Mesenchymal stem cell (in vitro differentiated cells and primary cell): ENCODE measurements at regions not wholly inside any gene's neighbourhood (a gene's known extent, or its start where the extent isn't known, plus 50 kb on each side); places are given as distances from the start of the nearest gene placed in this dataset.

Experiments
- DNase-seq: peaks from one replicate; pipeline ENCODE4 v3.0.0-alpha.2; 2013
- H2AFZ ChIP-seq: one replicate; pipeline ENCODE4 v1.6.1; 2013; ENCODE audit warnings: low read depth, mild to moderate bottlenecking, control low read depth, inconsistent platforms, low read length, moderate library complexity
- H2AK5ac ChIP-seq: 2 replicates; pipeline ENCODE4 v1.6.1; 2013; ENCODE audit warnings: low read length, moderate library complexity, mild to moderate bottlenecking, inconsistent platforms; ENCODE audit not compliant: severe bottlenecking
- H2BK120ac ChIP-seq: one replicate; pipeline ENCODE4 v1.6.1; 2013; ENCODE audit warnings: low read depth, mild to moderate bottlenecking, inconsistent platforms, low read length, moderate library complexity
- H2BK12ac ChIP-seq, 2 experiments: one replicate each; pipeline ENCODE4 v1.6.1; 2013; ENCODE audit warnings: inconsistent platforms in 2 of 2, low read length in 2 of 2, mild to moderate bottlenecking in 2 of 2, moderate library complexity in 2 of 2, control low read depth in 1 of 2
- H2BK15ac ChIP-seq: one replicate; pipeline ENCODE4 v1.6.1; 2013; ENCODE audit warnings: mild to moderate bottlenecking, low read depth, inconsistent platforms; ENCODE audit not compliant: poor library complexity, severe bottlenecking
- H2BK5ac ChIP-seq: 2 replicates; pipeline ENCODE4 v1.6.1; 2013; ENCODE audit warnings: low read depth, mild to moderate bottlenecking, low read length, control low read depth, inconsistent platforms; ENCODE audit not compliant: poor library complexity, severe bottlenecking
- H3K14ac ChIP-seq, 2 experiments: one replicate each; pipeline ENCODE4 v1.6.1; 2013; ENCODE audit warnings: inconsistent platforms in 2 of 2, low read length in 2 of 2, control low read depth in 1 of 2, mild to moderate bottlenecking in 1 of 2, moderate library complexity in 1 of 2
- H3K18ac ChIP-seq, 2 experiments: one replicate each; pipeline ENCODE4 v1.6.1; 2013; ENCODE audit warnings: inconsistent platforms in 2 of 2, low read length in 2 of 2, control low read depth in 1 of 2, low read depth in 1 of 2, mild to moderate bottlenecking in 1 of 2
- H3K23ac ChIP-seq, 2 experiments: one replicate each; pipeline ENCODE4 v1.6.1; 2013; ENCODE audit warnings: inconsistent platforms in 2 of 2, low read length in 2 of 2, mild to moderate bottlenecking in 2 of 2, moderate library complexity in 2 of 2, control low read depth in 1 of 2
- H3K27ac ChIP-seq: 2 replicates; pipeline ENCODE4 v1.5.1; 2013; ENCODE audit warnings: mild to moderate bottlenecking, moderate library complexity, low read length, control low read depth, inconsistent platforms; ENCODE audit not compliant: poor library complexity, severe bottlenecking
- H3K27me3 ChIP-seq, 2 experiments: 2 replicates each; pipeline versions ENCODE4 v1.6.1 to v1.7.0; 2013; ENCODE audit warnings: low read length in 2 of 2, mild to moderate bottlenecking in 2 of 2, moderate library complexity in 2 of 2, control low read depth in 1 of 2, inconsistent platforms in 1 of 2; ENCODE audit not compliant: control insufficient read depth in 1 of 2, insufficient read depth in 1 of 2
- H3K36me3 ChIP-seq, 2 experiments: 2 replicates each; pipeline versions ENCODE4 v1.6.1 to v1.7.0; 2013; ENCODE audit warnings: low read length in 2 of 2, control low read depth in 1 of 2, inconsistent platforms in 1 of 2, low read depth in 1 of 2, mild to moderate bottlenecking in 1 of 2; ENCODE audit not compliant: insufficient read depth in 2 of 2, control insufficient read depth in 1 of 2
- H3K4ac ChIP-seq, 2 experiments: one replicate each; pipeline ENCODE4 v1.6.1; 2013; ENCODE audit warnings: inconsistent platforms in 2 of 2, low read length in 2 of 2, mild to moderate bottlenecking in 2 of 2, moderate library complexity in 2 of 2, control low read depth in 1 of 2, low read depth in 1 of 2
- H3K4me1 ChIP-seq: 2 replicates; pipeline ENCODE4 v1.6.1; 2013; ENCODE audit warnings: low read depth, low read length, control low read depth; ENCODE audit not compliant: control insufficient read depth, insufficient read depth
- H3K4me2 ChIP-seq: 2 replicates; pipeline ENCODE4 v1.6.1; 2013; ENCODE audit warnings: low read length, mild to moderate bottlenecking, inconsistent platforms; ENCODE audit not compliant: poor library complexity, severe bottlenecking
- H3K4me3 ChIP-seq, 2 experiments: 2 replicates each; pipeline versions ENCODE4 v1.5.1 to v1.7.0; 2013; ENCODE audit warnings: low read length in 2 of 2, mild to moderate bottlenecking in 2 of 2, control low read depth in 1 of 2, low read depth in 1 of 2; ENCODE audit not compliant: insufficient read depth in 1 of 2
- H3K79me1 ChIP-seq: replicated peaks from 2 replicates; pipeline ENCODE4 v1.6.1; 2013; ENCODE audit warnings: mild to moderate bottlenecking, control low read depth, low read length, inconsistent platforms; ENCODE audit not compliant: poor library complexity, severe bottlenecking
- H3K9ac ChIP-seq: 2 replicates; pipeline ENCODE4 v1.7.0; 2013; ENCODE audit warnings: mild to moderate bottlenecking, low read length, moderate library complexity
- H3K9me3 ChIP-seq: 2 replicates; pipeline ENCODE4 v1.7.0; 2013; ENCODE audit warnings: mild to moderate bottlenecking, low read length; ENCODE audit not compliant: control insufficient read depth
- H4K8ac ChIP-seq: one replicate; pipeline ENCODE4 v1.6.1; 2013; ENCODE audit warnings: inconsistent platforms, mild to moderate bottlenecking, low read length, moderate library complexity
- H4K91ac ChIP-seq: one replicate; pipeline ENCODE4 v1.6.1; 2013; ENCODE audit warnings: mild to moderate bottlenecking, low read length, inconsistent platforms
- WGBS: methylation state at CpG from one replicate; pipeline ENCODE4 v1.1.7; 2013; ENCODE audit warnings: mixed read lengths; 5-methylcytosine and 5-hydroxymethylcytosine counted together

DNA sequence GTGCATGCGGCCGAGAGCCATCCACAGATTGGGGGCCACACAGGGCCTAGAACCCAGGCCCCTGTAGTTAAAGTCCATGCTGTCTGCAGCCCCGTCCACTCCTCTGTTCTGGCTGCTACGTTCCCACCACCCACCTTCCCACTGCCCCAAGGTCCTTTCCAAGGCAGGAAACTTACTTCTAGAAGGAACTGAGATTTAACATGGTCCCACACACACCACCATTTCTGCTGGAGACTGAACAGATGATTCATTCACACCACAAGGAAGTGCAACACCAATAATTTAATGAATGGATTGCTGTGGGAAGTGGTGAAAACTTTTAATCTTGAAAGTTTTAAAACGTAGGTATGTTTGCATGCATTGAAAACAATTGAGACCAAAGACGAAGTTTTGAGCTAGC is 95.2 kb downstream of the LBH start:
- Histone ChIP-seq H3K9me3 (no peaks in the 10 kb centered on the region), H3K4me1 (no peaks in the 10 kb centered on the region), H3K23ac (no peak overlapping the region), H3K14ac (no peak overlapping the region), H2BK15ac (no peak overlapping the region), H3K4me2 (no peak overlapping the region), H3K27ac (no peak overlapping the region), H3K27me3 (peaks cover 0 to 27% of the 10 kb centered on the region in 2 experiments), H3K9ac (no peak overlapping the region), H3K79me1 (no peaks in the 10 kb centered on the region), H4K91ac (no peak overlapping the region), H3K4ac (no peak overlapping the region), H3K4me3 (no peak overlapping the region), H2BK120ac (no peak overlapping the region), H2BK12ac (no peak overlapping the region), H3K36me3 (no peaks in the 10 kb centered on the region), H2AFZ (no peak overlapping the region), H4K8ac (no peak overlapping the region), H3K18ac (no peak overlapping the region), H2BK5ac (no peak overlapping the region), H2AK5ac (no peak overlapping the region)
- 92% methylated on average over 6 of the region's 6 CpGs for WGBS
- DNase-seq: no peak

- Histone ChIP-seq H3K79me1 (no peaks in the 10 kb centered on the region), H3K4me1 (no peaks in the 10 kb centered on the region), H4K8ac (no peak overlapping the region), H2BK15ac (no peak overlapping the region), H2AK5ac (no peak overlapping the region), H3K27ac (no peak overlapping the region), H3K4me3 (no peak overlapping the region), H3K9ac (no peak overlapping the region), H2BK5ac (no peak overlapping the region), H4K91ac (no peak overlapping the region), H3K4ac (no peak overlapping the region), H2BK120ac (no peak overlapping the region), H3K14ac (no peak overlapping the region), H3K36me3 (no peaks in the 10 kb centered on the region), H2AFZ (no peak overlapping the region), H3K9me3 (no peaks in the 10 kb centered on the region), H2BK12ac (no peak overlapping the region), H3K23ac (no peak overlapping the region), H3K27me3 (peaks cover 0 to 23% of the 10 kb centered on the region in 2 experiments), H3K4me2 (no peak overlapping the region), H3K18ac (no peak overlapping the region)
- WGBS: 84% methylated on average over 4 of the region's 4 CpGs
- no peak for DNase-seq
Measured at GRCh38 chr2:30331038-30331437, 99.7 kb downstream of the LBH start.

DNA sequence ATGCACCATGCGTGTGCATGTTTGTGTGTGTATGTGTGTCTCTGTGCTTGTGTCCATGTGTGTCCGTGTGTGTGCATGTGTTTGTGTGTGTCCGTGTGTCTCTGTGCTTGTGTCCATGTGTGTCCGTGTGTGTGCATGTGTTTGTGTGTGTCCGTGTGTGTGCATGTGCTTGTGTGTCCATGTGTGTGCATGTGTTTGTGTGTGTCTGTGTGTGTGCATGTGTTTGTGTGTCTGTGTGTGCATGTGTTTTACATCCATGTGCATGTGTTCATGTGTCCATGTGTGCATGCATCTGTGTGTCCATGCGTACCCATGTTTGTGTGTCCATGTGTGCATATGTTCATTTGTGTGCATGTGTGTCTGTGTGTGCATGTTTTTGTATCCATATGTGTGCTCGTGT is 100.5 kb downstream of the LBH start:
- Histone ChIP-seq H2AK5ac (no peak overlapping the region), H3K9ac (no peak overlapping the region), H2BK15ac (no peak overlapping the region), H3K36me3 (no peaks in the 10 kb centered on the region), H3K23ac (no peak overlapping the region), H2AFZ (no peak overlapping the region), H3K4me3 (no peak overlapping the region), H3K27ac (no peak overlapping the region), H3K79me1 (no peaks in the 10 kb centered on the region), H2BK12ac (no peak overlapping the region), H3K4me1 (no peaks in the 10 kb centered on the region), H3K4ac (no peak overlapping the region), H3K9me3 (no peaks in the 10 kb centered on the region), H3K27me3 (peaks cover 0 to 25% of the 10 kb centered on the region in 2 experiments), H4K8ac (no peak overlapping the region), H3K4me2 (no peak overlapping the region), H3K14ac (peak overlapping the region in 1 of 2 experiments; percentile 5), H2BK120ac (no peak overlapping the region), H2BK5ac (no peak overlapping the region), H4K91ac (peak overlapping the region; percentile 40), H3K18ac (no peak overlapping the region)
- WGBS: 91% methylated on average over 7 of the region's 7 CpGs
- DNase-seq: no peak

DNA sequence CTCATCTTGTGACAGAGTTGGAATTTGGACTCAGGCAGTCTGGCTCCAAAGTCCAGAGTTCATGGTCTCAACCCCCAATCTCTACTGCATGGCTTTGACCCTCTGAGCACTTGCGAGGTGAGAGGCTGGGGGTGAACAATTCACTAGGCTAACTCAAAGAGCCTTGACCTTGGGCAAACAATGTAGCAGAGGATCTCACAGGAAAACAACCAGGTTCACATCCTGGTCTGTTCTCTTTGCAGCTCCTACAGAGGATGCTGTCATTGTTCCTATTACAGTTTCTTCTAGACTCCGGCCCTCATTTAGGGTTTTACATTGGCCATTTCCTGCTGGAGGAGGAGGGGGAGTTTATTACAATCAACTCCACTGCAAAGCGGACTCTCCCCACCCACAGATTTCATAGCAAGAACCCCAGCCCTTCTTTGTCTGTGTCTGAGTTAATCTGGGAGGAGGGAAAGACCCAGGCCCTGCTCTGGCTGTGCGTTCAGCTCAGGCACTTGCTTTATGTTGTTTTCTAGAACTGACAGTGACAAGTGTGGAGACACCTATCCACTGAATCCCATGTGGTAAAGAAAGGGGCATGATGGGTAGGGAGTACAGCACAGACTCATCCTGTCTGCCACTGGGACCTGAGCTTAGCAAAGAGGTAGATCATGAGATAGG is 101.6 kb downstream of the LBH start:
- Histone ChIP-seq H3K18ac (peak overlapping the region in 1 of 2 experiments; percentile 21), H4K8ac (no peak overlapping the region), H3K4me2 (no peak overlapping the region), H3K27ac (no peak overlapping the region), H2BK120ac (no peak overlapping the region), H2BK12ac (peak overlapping the region in 1 of 2 experiments; percentile 38), H4K91ac (no peak overlapping the region), H3K36me3 (no peaks in the 10 kb centered on the region), H3K27me3 (peaks cover 0 to 25% of the 10 kb centered on the region in 2 experiments), H2AFZ (no peak overlapping the region), H3K4ac (no peak overlapping the region), H3K14ac (no peak overlapping the region), H3K79me1 (no peaks in the 10 kb centered on the region), H2BK5ac (no peak overlapping the region), H2BK15ac (no peak overlapping the region), H3K4me1 (no peaks in the 10 kb centered on the region), H3K23ac (no peak overlapping the region), H3K4me3 (no peak overlapping the region), H3K9me3 (no peaks in the 10 kb centered on the region), H2AK5ac (no peak overlapping the region), H3K9ac (no peak overlapping the region)
- 90% methylated on average over 2 of the region's 4 CpGs for WGBS
- DNase-seq: no peak
